Naive thymus-derived CD4-positive, alpha-beta T cell (primary cell): ENCODE measurements at regions not wholly inside any gene's neighbourhood (a gene's known extent, or its start where the extent isn't known, plus 50 kb on each side); places are given as distances from the start of the nearest gene placed in this dataset.

Experiments used
- ATAC-seq: fragments of 150-1000 bp; cut with Tn5 transposase; 2 replicates; pipeline ENCODE4 v1.10.0; 2021; ENCODE audit warnings: mild to moderate bottlenecking, moderate library complexity
- CTCF ChIA-PET: fragments of 350-600 bp; sonication (Branson Sonifier 250); formaldehyde crosslinking; loops from one replicate; lab custom pipeline; 2021; ENCODE audit warnings: antibody characterized with exemption; lab: Charles Lee
- POLR2A ChIA-PET: fragments of 350-600 bp; sonication (Branson Sonifier 250); formaldehyde crosslinking; loops from one replicate; lab custom pipeline; 2021; ENCODE audit warnings: antibody characterized with exemption, inconsistent platforms; lab: Charles Lee
- DNase-seq, 9 donors: peaks; one replicate each; pipeline versions ENCODE4 v3.0.0 to v3.0.0-alpha.2; 2020 to 2022; ENCODE audit warnings: mixed read lengths in 1 of 9
- H3K27ac ChIP-seq: one replicate; pipeline ENCODE4 v1.7.0; 2013; ENCODE audit warnings: mild to moderate bottlenecking, low read depth, low read length, moderate library complexity
- H3K27me3 ChIP-seq, 2 donors: one replicate each; pipeline ENCODE4 v1.7.0; 2013; ENCODE audit warnings: low read length in 2 of 2, mild to moderate bottlenecking in 2 of 2, moderate library complexity in 2 of 2; ENCODE audit not compliant: control insufficient read depth in 2 of 2, insufficient read depth in 2 of 2
- H3K36me3 ChIP-seq, 3 experiments: 1 replicate in 2 of 3; 2 replicates in 1 of 3; pipeline ENCODE4 v1.7.0; 2013; ENCODE audit warnings: low read length in 3 of 3, mild to moderate bottlenecking in 3 of 3, moderate library complexity in 1 of 3; ENCODE audit not compliant: insufficient read depth in 3 of 3, control insufficient read depth in 2 of 3
- H3K4me1 ChIP-seq, 2 donors: one replicate each; pipeline ENCODE4 v1.7.0; 2013; ENCODE audit warnings: low read length in 2 of 2, mild to moderate bottlenecking in 2 of 2, moderate library complexity in 1 of 2; ENCODE audit not compliant: control insufficient read depth in 2 of 2, insufficient read depth in 2 of 2
- H3K4me3 ChIP-seq: 2 replicates; pipeline ENCODE4 v1.7.0; 2013; ENCODE audit warnings: mild to moderate bottlenecking, low read length
- H3K9me3 ChIP-seq, 3 experiments: 1 replicate in 2 of 3; 2 replicates in 1 of 3; pipeline ENCODE4 v1.7.0; 2013; ENCODE audit warnings: low read length in 3 of 3; ENCODE audit not compliant: control insufficient read depth in 2 of 3
- H3K27ac Mint-ChIP-seq, 9 donors: one replicate each; pipeline ENCODE4 v1.8.0; 2020 to 2022; ENCODE audit warnings: mixed read lengths in 9 of 9, mild to moderate bottlenecking in 8 of 9, moderate library complexity in 5 of 9, inconsistent platforms in 2 of 9
- H3K27me3 Mint-ChIP-seq, 5 donors: one replicate each; pipeline ENCODE4 v1.8.0; 2021 to 2022; ENCODE audit warnings: mixed read lengths in 5 of 5, mild to moderate bottlenecking in 1 of 5
- H3K36me3 Mint-ChIP-seq, 5 donors: one replicate each; pipeline ENCODE4 v1.8.0; 2020 to 2022; ENCODE audit warnings: mixed read lengths in 5 of 5, mild to moderate bottlenecking in 3 of 5, inconsistent platforms in 1 of 5
- H3K4me1 Mint-ChIP-seq, 7 donors: one replicate each; pipeline ENCODE4 v1.8.0; 2020 to 2022; ENCODE audit warnings: mixed read lengths in 7 of 7, mild to moderate bottlenecking in 3 of 7, inconsistent platforms in 1 of 7
- H3K4me3 Mint-ChIP-seq, 10 donors: one replicate each; pipeline ENCODE4 v1.8.0; 2020 to 2022; ENCODE audit warnings: mild to moderate bottlenecking in 10 of 10, mixed read lengths in 10 of 10, moderate library complexity in 6 of 10, inconsistent platforms in 2 of 10
- H3K9me3 Mint-ChIP-seq, 11 donors: one replicate each; pipeline ENCODE4 v1.8.0; 2020 to 2022; ENCODE audit warnings: mixed read lengths in 11 of 11, mild to moderate bottlenecking in 4 of 11, inconsistent platforms in 1 of 11, moderate library complexity in 1 of 11
- intact Hi-C, 2 donors: fragments of 100-400 bp; cut with micrococcal nuclease; formaldehyde crosslinking; loops; one replicate each; pipeline ENCODE4 v1.15.1; 2023

DNA sequence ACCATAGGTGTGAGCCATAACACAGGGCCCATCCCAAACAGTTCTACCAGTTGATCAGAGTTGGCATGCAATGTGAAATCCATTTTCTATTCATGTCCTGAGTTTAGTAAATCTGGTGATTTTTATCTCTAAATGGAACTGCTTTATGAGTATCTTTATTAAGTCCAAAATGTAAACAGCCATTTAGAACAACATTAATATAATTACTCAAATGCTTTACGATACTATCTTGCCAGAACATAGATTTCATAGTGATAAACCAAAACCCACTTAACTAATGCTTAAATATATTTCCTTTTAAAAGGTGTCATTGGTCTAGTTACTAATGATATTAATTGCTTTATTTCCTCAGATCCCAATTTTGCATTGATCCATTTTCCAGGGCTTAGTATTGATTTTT, 80.7 kb downstream of the PLCE1 start:
- no peaks in the 10 kb centered on the region for H3K36me3 Mint-ChIP-seq
- H3K27ac Mint-ChIP-seq: no peak overlapping the region
- no peak overlapping the region for H3K4me3 Mint-ChIP-seq
- Histone ChIP-seq H3K27me3 (no peaks in the 10 kb centered on the region), H3K27ac (no peak overlapping the region), H3K4me1 (no peaks in the 10 kb centered on the region), H3K9me3 (no peaks in the 10 kb centered on the region), H3K36me3 (no peaks in the 10 kb centered on the region), H3K4me3 (no peak overlapping the region)
- no peak for DNase-seq
- H3K4me1 Mint-ChIP-seq: no peaks in the 10 kb centered on the region
- intact Hi-C loops: no loop called here
- ChIA-PET CTCF (no interaction called here), POLR2A (no interaction called here)
- peaks cover 0 to 5% (median 0%) of the 10 kb centered on the region in 11 donors for H3K9me3 Mint-ChIP-seq
- no peak for ATAC-seq
- peaks cover 5 to 26% (median 24%) of the 10 kb centered on the region in 5 donors for H3K27me3 Mint-ChIP-seq

DNA sequence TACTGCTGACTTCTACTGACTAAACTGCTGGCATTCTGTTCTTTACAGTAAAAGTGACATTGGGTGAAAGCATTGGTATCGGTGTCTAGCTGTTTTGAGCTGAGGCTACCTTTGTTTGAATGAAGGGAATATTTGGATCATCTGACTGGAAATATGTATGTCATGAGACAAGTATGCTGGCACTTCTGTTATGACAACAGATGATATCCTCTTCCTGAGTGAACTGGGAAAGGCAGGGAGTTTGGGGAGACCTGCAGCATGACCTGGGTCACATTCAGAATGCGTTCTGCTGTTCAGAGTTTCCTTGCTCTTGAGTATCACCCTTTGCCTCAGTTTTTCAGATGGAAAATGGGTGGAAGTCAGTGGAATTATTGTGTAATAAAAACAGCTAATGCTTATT, 81.8 kb downstream of the PLCE1 start:
- ChIA-PET CTCF (no interaction called here), POLR2A (no interaction called here)
- Mint-ChIP-seq H3K4me1 (no peaks in the 10 kb centered on the region), H3K27ac (no peak overlapping the region), H3K27me3 (peaks cover 4 to 24% (median 23%) of the 10 kb centered on the region in 5 donors), H3K4me3 (no peak overlapping the region), H3K36me3 (no peaks in the 10 kb centered on the region), H3K9me3 (peaks cover 0 to 7% (median 0%) of the 10 kb centered on the region in 11 donors)
- Histone ChIP-seq H3K9me3 (no peaks in the 10 kb centered on the region), H3K4me1 (no peaks in the 10 kb centered on the region), H3K27me3 (no peaks in the 10 kb centered on the region), H3K36me3 (no peaks in the 10 kb centered on the region), H3K4me3 (no peak overlapping the region), H3K27ac (no peak overlapping the region)
- intact Hi-C loops: no loop called here
- DNase-seq: no peak
- ATAC-seq: no peak

DNA sequence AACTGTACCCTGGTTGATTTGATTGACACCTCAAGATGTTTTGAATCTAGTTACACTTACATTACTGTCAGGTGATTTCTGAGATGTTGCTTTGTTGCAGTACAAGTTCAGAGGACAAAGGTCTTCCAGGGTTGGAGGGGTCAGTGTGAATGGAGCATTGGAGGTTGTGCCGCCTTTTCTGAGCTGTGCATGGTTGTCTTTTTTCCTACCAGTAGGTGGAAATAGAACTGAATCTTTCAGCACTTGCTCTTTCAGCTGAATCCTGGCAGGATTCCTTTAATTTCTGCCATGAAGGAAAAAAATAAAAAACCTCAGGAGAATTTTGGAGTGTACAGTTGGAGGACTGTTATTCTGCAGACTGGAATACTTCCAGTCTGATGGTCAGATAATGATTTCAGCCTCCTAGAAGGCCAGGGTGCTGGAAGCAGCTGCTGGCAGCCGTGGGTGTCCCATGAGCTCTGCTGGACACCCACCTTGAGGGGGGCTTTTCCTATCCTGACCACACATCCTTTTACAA, 82.7 kb downstream of the PLCE1 start:
- H3K36me3 Mint-ChIP-seq: no peaks in the 10 kb centered on the region

DNA sequence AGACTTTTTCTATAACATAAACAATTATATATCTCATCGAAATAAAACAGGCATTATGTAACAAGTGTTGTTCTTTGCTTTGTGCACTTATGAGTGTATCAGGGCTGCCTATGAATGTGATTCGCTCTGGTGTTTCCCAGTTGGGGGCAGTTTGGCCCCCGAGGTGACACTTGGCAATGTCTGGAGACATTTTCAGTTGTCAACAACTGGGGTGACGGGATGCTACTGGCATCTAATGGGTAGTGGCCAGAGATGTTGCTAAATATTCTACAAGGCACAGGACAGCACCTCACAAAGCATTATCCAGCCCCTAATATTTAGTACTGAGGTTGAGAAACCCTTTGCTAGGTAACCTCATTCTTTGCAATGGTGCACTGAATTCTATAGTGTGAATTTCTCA, 83.3 kb downstream of the PLCE1 start:
- Mint-ChIP-seq H3K27ac (no peak overlapping the region), H3K9me3 (peaks cover 0 to 7% (median 2%) of the 10 kb centered on the region in 11 donors), H3K4me3 (no peak overlapping the region), H3K4me1 (no peaks in the 10 kb centered on the region), H3K36me3 (no peaks in the 10 kb centered on the region), H3K27me3 (peaks cover 0 to 21% (median 19%) of the 10 kb centered on the region in 5 donors)
- H3K36me3 ChIP-seq: no peaks in the 10 kb centered on the region
- H3K9me3 ChIP-seq: no peaks in the 10 kb centered on the region
- H3K27me3 ChIP-seq: no peaks in the 10 kb centered on the region
- CTCF ChIA-PET: no interaction called here
- POLR2A ChIA-PET: no interaction called here
- DNase-seq (no peak), ATAC-seq (no peak)
- intact Hi-C loops: no loop called here
- no peak overlapping the region for H3K4me3 ChIP-seq
- H3K27ac ChIP-seq: no peak overlapping the region
- no peaks in the 10 kb centered on the region for H3K4me1 ChIP-seq

More for the DNA sequence above, 82.7 kb downstream of the PLCE1 start:
- H3K36me3 ChIP-seq: no peaks in the 10 kb centered on the region
- no peaks in the 10 kb centered on the region for H3K4me1 Mint-ChIP-seq
- H3K27ac ChIP-seq: no peak overlapping the region
- ChIA-PET CTCF (no interaction called here), POLR2A (no interaction called here)
- no peak for ATAC-seq
- H3K4me3 Mint-ChIP-seq: no peak overlapping the region
- no peak overlapping the region for H3K4me3 ChIP-seq
- H3K27me3 Mint-ChIP-seq: peaks cover 0 to 24% (median 19%) of the 10 kb centered on the region in 5 donors
- peaks cover 0 to 7% (median 2%) of the 10 kb centered on the region in 11 donors for H3K9me3 Mint-ChIP-seq
- no peaks in the 10 kb centered on the region for H3K9me3 ChIP-seq
- no peaks in the 10 kb centered on the region for H3K4me1 ChIP-seq
- H3K27me3 ChIP-seq: no peaks in the 10 kb centered on the region
- H3K27ac Mint-ChIP-seq: no peak overlapping the region
- intact Hi-C loops: no loop called here
- no peak for DNase-seq

DNA sequence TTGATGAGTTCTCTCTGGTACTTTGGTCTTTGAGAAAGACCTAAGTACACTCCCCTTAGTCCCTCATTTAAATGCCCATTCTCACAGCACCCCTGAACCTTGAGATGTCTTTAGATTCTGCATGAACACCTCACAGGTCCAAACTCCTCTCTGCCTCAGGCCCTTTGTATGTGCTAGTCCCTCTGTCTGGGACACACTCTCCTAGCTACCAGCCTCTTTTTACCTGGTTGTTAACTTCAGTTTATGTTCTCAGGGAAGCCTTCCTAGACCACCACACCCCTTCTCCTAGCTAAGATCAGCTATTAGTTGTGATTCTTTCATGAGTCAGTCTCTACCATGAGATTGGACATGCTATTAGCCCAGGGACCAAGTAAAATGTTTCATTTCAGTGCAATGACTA, 86.4 kb downstream of the PLCE1 start:
- no peak overlapping the region for H3K27ac ChIP-seq
- Mint-ChIP-seq H3K27me3 (peaks cover 0 to 6% (median 4%) of the 10 kb centered on the region in 5 donors), H3K36me3 (no peaks in the 10 kb centered on the region), H3K4me3 (no peak overlapping the region), H3K9me3 (peaks cover 0 to 7% (median 2%) of the 10 kb centered on the region in 11 donors), H3K27ac (no peak overlapping the region), H3K4me1 (no peaks in the 10 kb centered on the region)
- no peaks in the 10 kb centered on the region for H3K36me3 ChIP-seq
- CTCF ChIA-PET: no interaction called here
- no peak overlapping the region for H3K4me3 ChIP-seq
- intact Hi-C loops: no loop called here
- ATAC-seq (no peak), DNase-seq (no peak)
- POLR2A ChIA-PET: no interaction called here
- no peaks in the 10 kb centered on the region for H3K9me3 ChIP-seq
- no peaks in the 10 kb centered on the region for H3K27me3 ChIP-seq
- H3K4me1 ChIP-seq: no peaks in the 10 kb centered on the region

DNA sequence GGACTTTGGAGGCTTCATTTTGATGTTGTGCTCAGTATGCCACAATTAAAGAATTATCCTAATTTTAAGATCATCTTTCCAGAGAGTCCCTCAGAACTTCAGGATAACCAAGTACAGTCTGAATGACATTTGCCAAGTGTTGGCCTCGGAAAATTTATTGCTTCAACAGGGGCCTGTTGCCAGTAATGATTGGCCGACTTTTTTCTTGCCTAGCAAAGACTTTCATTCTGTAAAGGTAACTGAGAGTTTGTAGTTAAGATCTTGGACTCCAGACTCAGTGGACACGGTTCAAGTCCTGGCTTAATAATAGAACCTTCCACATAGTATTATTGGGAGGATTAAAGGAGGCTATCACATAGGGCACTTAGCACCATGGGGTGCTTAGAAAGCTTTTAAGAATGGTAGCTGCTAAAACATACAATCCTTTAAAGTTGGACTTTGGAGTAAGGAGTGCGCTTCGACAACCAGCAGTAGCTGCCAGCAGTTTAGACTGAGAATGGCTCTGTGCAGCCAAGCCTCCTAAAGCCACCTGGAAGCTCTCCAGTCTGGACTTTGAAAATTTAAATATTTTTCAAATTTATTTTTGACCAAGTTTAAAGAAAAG, 90.0 kb downstream of the PLCE1 start:
- peaks cover 0 to 8% (median 2%) of the 10 kb centered on the region in 11 donors for H3K9me3 Mint-ChIP-seq
- H3K36me3 Mint-ChIP-seq: no peaks in the 10 kb centered on the region
- ATAC-seq: no peak
- H3K4me1 Mint-ChIP-seq: no peaks in the 10 kb centered on the region
- no peak overlapping the region for H3K27ac Mint-ChIP-seq
- H3K9me3 ChIP-seq: no peaks in the 10 kb centered on the region
- POLR2A ChIA-PET: no interaction called here
- intact Hi-C loops: no loop called here
- CTCF ChIA-PET: no interaction called here
- peaks cover 0 to 12% (median 8%) of the 10 kb centered on the region in 5 donors for H3K27me3 Mint-ChIP-seq
- H3K4me1 ChIP-seq: no peaks in the 10 kb centered on the region
- H3K27me3 ChIP-seq: no peaks in the 10 kb centered on the region
- H3K36me3 ChIP-seq: no peaks in the 10 kb centered on the region
- DNase-seq: no peak
- no peak overlapping the region for H3K27ac ChIP-seq
- no peak overlapping the region for H3K4me3 Mint-ChIP-seq
- no peak overlapping the region for H3K4me3 ChIP-seq

DNA sequence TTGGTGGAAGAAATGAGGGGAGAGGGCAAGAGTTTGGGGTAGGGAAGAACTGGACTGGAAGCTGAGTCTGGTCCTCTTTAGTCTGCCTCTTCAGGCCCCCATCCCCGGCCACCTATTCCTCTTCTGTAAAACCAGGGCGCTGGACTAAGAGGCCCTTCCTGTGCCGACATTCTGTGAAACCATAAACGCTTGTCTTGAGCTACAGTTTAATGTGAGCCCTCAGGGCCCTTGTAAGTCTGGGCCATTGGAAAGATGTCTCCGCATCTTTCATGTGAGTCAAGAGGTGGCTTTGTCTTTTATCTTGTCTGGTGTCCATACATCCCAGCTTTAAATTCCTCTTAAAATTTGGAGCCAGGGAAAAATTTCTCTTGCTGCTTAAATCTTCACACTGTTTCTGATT, 90.6 kb downstream of the PLCE1 start:
- no peak for DNase-seq
- Histone ChIP-seq H3K36me3 (no peaks in the 10 kb centered on the region), H3K9me3 (no peaks in the 10 kb centered on the region), H3K27me3 (no peaks in the 10 kb centered on the region), H3K4me3 (no peak overlapping the region), H3K4me1 (no peaks in the 10 kb centered on the region), H3K27ac (no peak overlapping the region)
- ATAC-seq: no peak
- Mint-ChIP-seq H3K4me1 (no peaks in the 10 kb centered on the region), H3K36me3 (no peaks in the 10 kb centered on the region), H3K27ac (no peak overlapping the region), H3K9me3 (peaks cover 0 to 8% (median 2%) of the 10 kb centered on the region in 11 donors), H3K27me3 (peaks cover 1 to 13% (median 8%) of the 10 kb centered on the region in 5 donors), H3K4me3 (no peak overlapping the region)
- ChIA-PET CTCF (no interaction called here), POLR2A (no interaction called here)
- intact Hi-C loops: no loop called here
